ENCODE measurements at regions not wholly inside any gene's neighbourhood (a gene's known extent, or its start where the extent isn't known, plus 50 kb on each side); places are given as distances from the start of the nearest gene placed in this dataset.

DNA sequence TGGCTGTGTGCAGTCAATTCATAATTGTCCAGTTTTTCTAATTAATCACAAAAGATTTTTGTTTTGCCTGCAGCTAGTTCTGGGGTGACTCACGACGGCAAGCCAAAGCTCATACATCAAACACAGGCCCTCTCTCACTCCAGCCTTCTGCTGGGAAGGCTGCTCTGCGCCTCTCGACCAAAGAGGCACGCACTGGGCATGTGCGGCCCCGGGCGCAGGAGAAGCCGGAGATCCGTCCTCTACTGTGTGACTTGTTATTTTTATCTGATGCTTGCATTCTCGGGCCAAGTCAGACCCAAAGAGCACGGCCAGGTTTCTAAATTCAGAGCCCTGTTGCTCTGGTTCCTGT lies 98.5 kb downstream of the TFAP2A start:
- FAIRE-seq = no peak
- no TSS peak for BruUV-seq (replicated peaks)
- intact Hi-C loops (cut with micrococcal nuclease; ENCODE audit: unreplicated experiment) = no loop called here
- TF ChIP-seq, protein P1, sequence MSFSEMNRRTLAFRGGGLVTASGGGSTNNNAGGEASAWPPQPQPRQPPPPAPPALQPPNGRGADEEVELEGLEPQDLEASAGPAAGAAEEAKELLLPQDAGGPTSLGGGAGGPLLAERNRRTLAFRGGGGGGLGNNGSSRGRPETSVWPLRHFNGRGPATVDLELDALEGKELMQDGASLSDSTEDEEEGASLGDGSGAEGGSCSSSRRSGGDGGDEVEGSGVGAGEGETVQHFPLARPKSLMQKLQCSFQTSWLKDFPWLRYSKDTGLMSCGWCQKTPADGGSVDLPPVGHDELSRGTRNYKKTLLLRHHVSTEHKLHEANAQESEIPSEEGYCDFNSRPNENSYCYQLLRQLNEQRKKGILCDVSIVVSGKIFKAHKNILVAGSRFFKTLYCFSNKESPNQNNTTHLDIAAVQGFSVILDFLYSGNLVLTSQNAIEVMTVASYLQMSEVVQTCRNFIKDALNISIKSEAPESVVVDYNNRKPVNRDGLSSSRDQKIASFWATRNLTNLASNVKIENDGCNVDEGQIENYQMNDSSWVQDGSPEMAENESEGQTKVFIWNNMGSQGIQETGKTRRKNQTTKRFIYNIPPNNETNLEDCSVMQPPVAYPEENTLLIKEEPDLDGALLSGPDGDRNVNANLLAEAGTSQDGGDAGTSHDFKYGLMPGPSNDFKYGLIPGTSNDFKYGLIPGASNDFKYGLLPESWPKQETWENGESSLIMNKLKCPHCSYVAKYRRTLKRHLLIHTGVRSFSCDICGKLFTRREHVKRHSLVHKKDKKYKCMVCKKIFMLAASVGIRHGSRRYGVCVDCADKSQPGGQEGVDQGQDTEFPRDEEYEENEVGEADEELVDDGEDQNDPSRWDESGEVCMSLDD (CRISPR knock-in tag; IDR thresholded peaks at IDR 0.05; ENCODE audit: borderline replicate concordance) = no peak
- no peak for TF ChIP-seq ZNF136 (CRISPR knock-in tag; IDR thresholded peaks at IDR 0.05; ENCODE audit: low read depth)
- TF ChIP-seq, protein P2, sequence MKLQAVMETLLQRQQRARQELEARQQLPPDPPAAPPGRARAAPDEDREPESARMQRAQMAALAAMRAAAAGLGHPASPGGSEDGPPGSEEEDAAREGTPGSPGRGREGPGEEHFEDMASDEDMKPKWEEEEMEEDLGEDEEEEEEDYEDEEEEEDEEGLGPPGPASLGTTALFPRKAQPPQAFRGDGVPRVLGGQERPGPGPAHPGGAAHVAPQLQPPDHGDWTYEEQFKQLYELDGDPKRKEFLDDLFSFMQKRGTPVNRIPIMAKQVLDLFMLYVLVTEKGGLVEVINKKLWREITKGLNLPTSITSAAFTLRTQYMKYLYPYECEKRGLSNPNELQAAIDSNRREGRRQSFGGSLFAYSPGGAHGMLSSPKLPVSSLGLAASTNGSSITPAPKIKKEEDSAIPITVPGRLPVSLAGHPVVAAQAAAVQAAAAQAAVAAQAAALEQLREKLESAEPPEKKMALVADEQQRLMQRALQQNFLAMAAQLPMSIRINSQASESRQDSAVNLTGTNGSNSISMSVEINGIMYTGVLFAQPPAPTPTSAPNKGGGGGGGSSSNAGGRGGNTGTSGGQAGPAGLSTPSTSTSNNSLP (IDR thresholded peaks at IDR 0.05; ENCODE audit: low read depth, low read length) = no peak
- TF ChIP-seq ZNF672 (CRISPR knock-in tag; IDR thresholded peaks at IDR 0.05) = no peak
- Histone ChIP-seq H2AFZ (ENCODE audit: low read length) (no peak overlapping the region), H3K9me3 (ENCODE audit: low read length) (no peaks in the 10 kb centered on the region), H3K27ac (ENCODE audit: extremely low read length, insufficient read depth, low read length) (no peak overlapping the region), H3K79me2 (ENCODE audit: insufficient read depth, low read length) (no peaks in the 10 kb centered on the region), H3K4me1 (ENCODE audit: insufficient read depth, low read length) (no peaks in the 10 kb centered on the region), H3K4me3 (replicated peaks in 1 of 3; ENCODE audit: insufficient read depth in 1 of 3, low read depth in 2 of 3, low read length in 3 of 3) (no peak overlapping the region), H3K27me3 (ENCODE audit: control insufficient read depth in 1 of 2, insufficient read depth in 2 of 2, low read length in 2 of 2) (peaks cover 0 to 50% of the 10 kb centered on the region in 2 experiments; a peak in 4 of 5 replicates), H4K20me1 (ENCODE audit: insufficient read depth, low read length) (no peaks in the 10 kb centered on the region), H3K9ac (ENCODE audit: insufficient read depth, low read depth, low read length) (no peak overlapping the region), H3K4me2 (ENCODE audit: low read depth, low read length) (no peak overlapping the region), H3K36me3 (replicated peaks in 1 of 2; ENCODE audit: control insufficient read depth in 1 of 2, insufficient read depth in 2 of 2, low read length in 2 of 2) (no peaks in the 10 kb centered on the region)
- peak; percentile 47; the same call in 2 of the 3 replicates for ATAC-seq
- in situ Hi-C loops (cut with HindIII; ENCODE audit: extremely low pct_ligation_motif_present, low pct_unique_long_range_greater_than_20kb) = no loop called here
- WGBS (ENCODE audit: low lambda C conversion rate) = 19% methylated on average over 12 of the region's 12 CpGs
- no peak for DNase-seq (ENCODE audit: low spot score)
- POLR2A ChIA-PET = no interaction called here
- CTCF ChIA-PET (ENCODE audit: low intra/inter-chr PET ratio, low total read pairs) = no interaction called here

Measured in HepG2 (cell line).